GM19372 (cell line): ENCODE measurements at regions not wholly inside any gene's neighbourhood (a gene's known extent, or its start where the extent isn't known, plus 50 kb on each side); places are given as distances from the start of the nearest gene placed in this dataset.
"Not testable (repeated sequence)": the region's sequence is repeated elsewhere in the genome, so short reads cannot be mapped to it uniquely, and the experiment has no call there.

ENCODE experiments used
- ATAC-seq: cut with Tn5 transposase; IDR thresholded peaks from one replicate; pipeline ENCODE4 v1.9.1; 2021; ENCODE audit warnings: mild to moderate bottlenecking, low read depth, moderate library complexity; ENCODE audit not compliant: unreplicated experiment

GRCh38 chr10:128178302-128178958 is 52.2 kb upstream of the MKI67 start:
- ATAC-seq = no peak

DNA sequence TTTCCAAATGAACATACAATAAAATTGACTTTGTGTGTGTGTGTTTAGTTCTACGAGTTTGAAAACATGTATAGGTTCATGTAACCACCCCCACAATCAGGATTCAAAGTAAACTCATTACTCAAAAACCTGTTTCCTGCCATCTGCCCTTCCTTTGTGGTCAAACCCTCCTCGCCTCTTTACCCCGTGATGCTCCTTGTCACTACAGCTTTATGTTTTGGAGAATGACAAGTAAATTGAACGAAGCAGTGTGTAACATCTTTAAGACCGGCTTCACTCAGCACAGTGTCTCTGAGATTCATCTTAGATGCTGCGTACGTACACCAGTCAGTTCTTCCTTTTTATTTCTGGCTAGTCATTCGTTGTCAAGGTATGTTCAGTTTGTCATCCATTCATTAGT is 54.6 kb upstream of the MKI67 start:
- no peak for ATAC-seq

DNA sequence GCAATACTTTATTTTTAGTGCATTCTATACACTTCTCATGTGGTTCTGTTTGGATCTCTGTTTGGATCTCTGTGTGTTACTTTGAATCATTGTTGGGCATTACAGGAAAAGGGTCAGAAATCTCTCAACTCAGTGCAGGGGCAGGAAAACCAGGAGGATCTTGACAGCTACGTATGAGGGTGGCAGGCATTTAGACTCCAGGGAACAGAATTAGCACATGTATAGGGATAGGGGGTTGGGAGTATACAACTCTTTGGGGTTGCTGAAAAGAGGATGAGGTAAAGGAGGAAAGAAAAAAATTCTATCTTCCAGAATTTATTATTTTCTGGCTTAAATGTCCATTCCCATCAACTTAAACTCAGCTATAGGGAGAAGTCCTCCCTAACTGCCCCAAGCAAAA is 59.4 kb upstream of the MKI67 start:
- ATAC-seq = no peak

DNA sequence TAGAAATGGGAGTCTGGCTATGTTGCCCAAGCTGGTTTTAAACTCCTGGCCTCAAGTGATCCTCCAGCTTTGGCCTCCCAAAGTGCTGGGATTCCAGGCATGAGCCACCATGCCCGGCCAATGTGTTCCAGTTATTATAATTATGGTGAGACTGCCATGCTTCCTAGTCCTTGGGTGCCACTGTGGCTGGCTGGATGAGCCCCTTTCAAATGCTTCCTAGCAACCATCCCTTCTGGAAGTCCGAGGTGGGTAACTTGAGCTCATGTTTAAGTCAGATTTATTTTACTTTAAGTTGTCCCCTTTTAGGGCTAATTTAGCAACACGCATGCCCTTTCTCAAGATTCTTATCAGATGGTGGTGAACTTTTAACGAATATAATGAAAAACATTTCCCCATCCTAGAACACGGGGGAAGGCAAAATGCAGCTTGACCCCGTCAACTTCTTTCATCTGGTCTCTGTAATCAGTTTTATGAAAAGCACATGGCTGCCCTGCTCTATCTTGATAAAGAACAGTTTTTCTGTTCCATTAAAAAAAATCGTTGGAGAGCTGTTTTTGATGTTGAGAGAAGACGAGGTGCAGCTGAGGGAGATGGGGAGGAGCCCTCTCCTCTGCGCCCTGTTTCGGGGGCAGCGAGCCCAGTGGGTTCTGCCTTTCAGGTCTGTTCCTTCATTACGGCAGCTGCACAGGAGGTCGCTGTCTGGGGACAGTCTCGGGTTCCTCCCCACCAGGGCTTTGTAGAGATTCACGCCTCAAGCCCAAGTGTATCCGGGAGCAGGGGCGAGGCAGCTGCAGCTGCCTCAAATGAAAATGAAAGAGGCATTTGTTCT is 61.0 kb upstream of the MKI67 start:
- no peak for ATAC-seq

DNA sequence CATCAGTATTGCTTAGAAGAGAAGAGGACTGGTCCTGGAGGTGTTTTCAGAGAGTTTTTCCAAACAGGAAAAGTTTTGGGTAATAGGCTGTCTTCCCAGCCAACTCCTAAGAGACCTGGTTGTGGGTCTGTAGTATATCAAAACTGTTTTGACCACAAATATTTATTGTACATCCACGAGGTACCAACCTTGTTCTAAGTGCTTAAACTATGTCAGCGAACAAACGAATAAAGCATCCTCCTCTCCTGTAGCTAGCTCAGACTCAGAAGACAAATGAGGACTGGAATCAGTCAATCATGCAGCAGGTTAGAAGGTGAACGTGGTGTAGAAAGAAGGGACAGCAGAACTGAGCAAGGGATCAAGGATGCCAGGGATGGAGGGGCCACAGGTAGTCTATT is 61.6 kb upstream of the MKI67 start:
- ATAC-seq = no peak

GRCh38 chr10:128189176-128189575 is 63.0 kb upstream of the MKI67 start:
- no peak for ATAC-seq

DNA sequence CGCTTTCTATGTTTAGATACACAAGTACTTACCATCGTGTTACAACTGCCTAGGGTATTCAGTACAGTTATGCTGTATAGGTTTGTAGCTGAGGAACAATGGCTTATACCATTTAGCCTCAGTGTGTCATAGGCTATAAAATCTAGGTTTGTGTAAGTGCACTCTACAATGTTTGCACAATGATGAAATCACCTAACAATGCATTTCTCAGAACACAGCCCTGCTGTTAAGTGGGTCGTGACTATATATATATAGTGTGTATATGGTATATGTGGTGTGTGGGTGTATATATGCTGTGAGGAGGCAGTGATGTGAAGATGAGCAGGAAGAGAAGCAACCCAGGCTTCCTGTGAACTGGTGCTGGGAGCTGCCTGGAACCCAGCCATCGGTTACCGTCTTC is 65.6 kb upstream of the MKI67 start:
- no peak for ATAC-seq

DNA sequence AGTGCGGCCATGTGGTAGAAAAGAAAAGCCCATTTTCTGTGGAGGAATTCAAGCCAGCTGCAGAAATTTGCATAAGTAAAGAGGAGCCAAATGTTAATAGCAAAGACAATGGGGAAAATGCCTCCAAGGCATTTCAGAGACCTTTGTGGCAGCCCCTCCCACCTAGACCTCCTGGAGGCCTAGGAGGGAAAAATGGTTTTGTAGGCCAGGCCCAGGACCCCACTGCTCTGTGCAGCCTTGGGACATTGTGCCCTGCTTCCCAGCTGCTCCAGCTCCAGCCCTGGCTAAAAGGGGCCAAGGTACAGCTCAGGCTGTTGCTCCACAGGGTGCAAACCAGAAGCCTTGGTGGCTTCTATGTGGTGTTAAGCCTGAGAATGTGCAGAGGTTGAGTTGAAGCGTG is 75.6 kb upstream of the MKI67 start:
- ATAC-seq = not testable (repeated sequence)

DNA sequence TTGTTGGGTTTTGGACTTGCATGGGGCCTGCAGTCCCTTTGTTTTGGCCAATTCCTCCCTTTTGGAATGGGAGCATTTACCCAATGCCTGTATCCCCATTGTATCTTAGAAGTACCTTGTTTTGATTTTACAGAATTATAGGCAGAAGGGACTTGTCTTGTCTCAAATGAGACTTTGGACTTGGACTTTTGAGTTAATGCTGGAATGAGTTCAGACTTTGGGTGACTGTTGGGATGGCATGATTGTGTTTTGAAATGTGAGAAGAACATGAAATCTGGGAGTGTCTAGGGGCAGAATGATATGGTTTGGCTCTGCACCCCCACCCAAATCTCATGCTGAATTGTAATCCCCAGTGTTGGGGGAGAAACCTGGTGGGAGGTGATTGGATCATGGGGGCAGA is 76.8 kb upstream of the MKI67 start:
- no peak for ATAC-seq

DNA sequence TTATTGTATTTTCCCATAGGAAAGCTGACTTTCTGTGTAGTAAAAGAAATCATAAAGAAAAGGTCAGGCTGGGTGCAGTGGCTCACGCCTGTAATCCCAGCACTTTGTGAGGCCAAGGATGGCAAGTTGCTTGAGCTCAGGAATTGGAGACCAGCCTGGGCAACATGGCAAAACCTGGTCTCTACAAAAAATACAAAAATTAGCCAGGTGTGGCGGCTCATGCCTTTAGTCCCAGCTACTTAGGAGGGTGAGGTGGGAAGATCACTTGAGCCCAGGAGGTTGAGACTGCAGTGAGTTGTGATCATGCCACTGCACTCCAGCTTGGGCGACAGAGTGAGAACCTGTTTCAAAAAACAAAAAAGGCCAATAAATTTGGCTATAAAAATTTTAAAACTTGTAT is 79.4 kb upstream of the MKI67 start:
- not testable (repeated sequence) for ATAC-seq

GRCh38 chr10:128206676-128207075 is 80.5 kb upstream of the MKI67 start:
- ATAC-seq = no peak

GRCh38 chr10:128209862-128210214 is 83.6 kb upstream of the MKI67 start:
- ATAC-seq = no peak

GRCh38 chr10:128210215-128211063 is 84.2 kb upstream of the MKI67 start:
- peak; percentile 47 for ATAC-seq

DNA sequence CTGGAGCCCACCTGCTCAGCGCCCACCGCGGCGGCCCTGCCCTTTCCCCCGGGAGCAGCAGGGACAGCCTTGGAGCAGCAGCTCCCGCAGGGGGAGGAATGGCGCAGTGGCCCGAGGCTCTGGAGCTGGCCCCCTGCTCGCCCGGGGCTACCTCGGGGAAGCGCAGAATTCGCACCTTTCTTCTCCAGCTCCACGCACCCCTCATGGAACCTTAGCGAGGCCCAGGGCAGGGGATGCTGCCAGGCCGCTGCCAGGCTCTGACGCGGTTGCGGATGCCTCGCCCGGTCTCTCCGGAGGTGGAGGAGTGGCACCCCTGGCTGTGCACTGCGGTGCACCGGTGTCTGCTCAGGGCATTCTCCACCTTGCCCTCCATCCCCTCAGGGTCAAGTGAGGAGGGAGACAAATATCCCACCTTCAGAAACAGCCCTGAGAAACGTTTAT is 84.9 kb upstream of the MKI67 start:
- ATAC-seq = no peak

DNA sequence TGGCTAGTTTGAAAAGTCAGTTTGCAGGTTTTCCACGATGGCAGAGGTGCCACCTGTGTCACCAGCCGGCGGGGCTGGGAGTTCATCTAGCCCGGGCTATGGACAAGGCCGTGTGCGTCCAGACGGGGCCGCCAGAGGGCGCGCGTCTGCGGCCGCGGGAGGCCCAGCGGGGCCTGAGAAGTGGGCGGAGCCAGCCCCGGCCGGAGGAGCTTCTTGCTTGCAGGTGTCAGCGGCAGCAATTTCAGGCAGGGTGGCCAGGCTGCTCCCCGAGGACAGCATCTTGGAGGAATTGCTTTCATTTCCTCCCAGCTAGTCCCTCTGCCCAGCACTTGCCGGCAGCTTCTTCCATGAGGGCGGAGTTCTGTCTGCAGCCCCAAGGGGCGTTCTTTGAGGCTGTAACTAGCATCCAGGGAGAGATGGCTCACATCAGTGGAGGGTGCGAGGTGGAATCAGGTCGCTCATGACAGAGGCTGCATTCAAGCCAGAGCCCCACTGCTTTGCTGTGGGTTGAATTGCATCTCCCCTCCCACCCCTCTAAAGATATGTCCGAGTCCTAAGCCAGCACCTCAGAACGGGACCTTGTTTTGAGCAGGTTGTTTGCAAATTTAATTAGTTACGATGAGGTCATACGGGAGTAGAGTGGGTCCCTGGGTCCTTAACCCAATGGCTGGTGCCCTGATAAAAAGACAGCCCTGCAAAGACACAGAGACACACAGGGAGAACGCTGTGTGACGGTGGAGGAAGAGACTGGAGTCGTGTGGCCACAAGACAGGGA is 85.9 kb upstream of the MKI67 start:
- ATAC-seq = peak; percentile 95

DNA sequence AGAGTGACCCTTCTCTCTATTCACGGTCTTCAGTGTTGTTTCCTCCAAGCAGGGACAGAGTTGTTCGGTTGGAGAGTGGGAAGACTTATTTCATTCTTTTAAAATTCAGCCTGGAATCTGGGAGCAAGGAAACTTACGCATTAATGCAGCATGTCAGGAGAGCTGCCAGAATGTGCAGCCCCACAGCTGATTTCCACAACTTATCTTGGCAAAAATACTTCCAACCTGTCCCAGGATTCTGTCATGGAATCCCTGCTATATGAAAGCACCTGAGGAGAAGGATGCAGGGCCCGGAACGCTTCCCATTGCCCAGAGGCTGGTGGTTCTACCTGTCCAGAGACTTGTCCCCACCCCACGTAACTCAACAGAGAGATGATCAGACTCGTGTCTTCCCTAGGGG is 86.9 kb upstream of the MKI67 start:
- ATAC-seq = no peak

- no peak for ATAC-seq
These were observed 89.5 kb upstream of the MKI67 start for GRCh38 chr10:128215733-128216132.

- ATAC-seq = no peak
These were observed 90.9 kb upstream of the MKI67 start for GRCh38 chr10:128217136-128217535.

DNA sequence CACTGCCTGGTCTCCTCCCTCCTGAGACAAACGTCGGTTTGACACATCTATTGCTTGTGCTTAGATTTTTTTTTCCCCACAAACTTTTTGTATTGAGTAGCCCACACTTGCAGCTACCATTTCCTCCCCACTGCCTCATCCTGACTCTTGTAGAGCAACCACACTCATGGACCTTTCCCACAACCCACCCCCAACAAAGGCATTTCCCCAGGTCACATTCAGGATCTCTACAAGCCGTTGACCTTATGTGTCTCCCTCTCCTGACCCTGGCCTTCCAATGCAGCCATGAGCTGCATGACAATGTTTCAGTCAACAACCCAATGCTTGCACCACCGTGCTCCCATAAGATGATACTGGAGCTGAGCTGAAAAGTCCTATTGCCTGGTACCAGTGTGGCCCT is 91.9 kb upstream of the MKI67 start:
- no peak for ATAC-seq

GRCh38 chr10:128219295-128219694 is 93.1 kb upstream of the MKI67 start:
- no peak for ATAC-seq

GRCh38 chr10:128220021-128220420 is 93.8 kb upstream of the MKI67 start:
- no peak for ATAC-seq
